ENCODE measurements at regions not wholly inside any gene's neighbourhood (a gene's known extent, or its start where the extent isn't known, plus 50 kb on each side); places are given as distances from the start of the nearest gene placed in this dataset.

DNA sequence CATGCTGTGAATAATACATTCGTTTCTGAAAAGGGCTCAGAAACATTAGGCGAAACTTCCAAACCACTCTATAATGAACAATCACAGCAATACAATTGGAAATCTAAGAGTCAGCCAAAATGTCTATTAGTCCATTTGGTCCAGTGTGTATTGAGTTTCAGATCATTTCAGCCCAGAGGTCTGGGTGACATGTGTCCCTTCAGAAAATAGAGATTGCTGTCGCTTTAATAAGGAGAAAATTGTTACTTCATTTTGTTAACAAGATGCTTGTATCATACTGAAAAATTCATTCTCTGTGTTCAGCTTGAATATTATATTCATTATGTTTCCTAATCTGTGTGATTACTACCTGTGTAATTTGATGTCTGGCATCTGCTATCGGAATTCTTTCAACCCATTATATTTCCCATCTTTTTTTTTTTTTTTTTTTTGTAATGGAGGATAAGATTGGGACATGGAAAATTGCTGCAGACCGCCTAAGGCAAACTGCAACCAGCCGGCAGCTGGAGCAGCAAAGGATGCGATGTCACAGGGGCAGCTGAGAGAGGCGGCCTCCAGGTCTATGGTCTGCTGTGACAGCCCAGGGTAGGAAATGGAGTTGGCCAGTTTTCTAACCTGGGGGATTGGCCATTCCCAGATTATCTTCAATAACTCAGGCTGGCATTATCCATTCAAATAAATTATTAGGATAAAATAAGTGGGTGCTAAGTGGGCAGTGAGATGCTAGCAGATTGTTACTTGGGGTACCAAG lies 170.9 kb upstream of the NPVF start:
- no peak for DNase-seq

DNA sequence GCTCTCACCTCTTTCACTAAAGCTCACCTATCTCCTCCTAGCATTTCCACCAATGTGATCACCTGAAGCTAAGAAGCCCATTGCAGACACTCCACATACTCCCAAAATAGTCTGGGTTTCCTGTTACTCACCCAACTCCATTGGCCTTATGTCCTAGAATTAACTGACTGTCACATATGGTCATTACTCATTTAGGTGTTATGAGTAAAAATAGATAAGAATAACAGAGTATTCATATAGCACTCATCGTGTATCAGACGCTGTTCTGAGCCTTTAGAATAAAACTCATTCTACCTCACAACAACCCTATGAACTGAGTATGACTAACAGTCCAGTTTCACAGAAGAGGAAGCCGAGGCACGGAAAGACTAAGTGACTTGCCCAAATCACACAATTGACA lies 174.2 kb upstream of the NPVF start:
- no peak for DNase-seq

GRCh38 chr7:25405736-25406135 lies 177.4 kb upstream of the NPVF start:
- DNase-seq = no peak

DNA sequence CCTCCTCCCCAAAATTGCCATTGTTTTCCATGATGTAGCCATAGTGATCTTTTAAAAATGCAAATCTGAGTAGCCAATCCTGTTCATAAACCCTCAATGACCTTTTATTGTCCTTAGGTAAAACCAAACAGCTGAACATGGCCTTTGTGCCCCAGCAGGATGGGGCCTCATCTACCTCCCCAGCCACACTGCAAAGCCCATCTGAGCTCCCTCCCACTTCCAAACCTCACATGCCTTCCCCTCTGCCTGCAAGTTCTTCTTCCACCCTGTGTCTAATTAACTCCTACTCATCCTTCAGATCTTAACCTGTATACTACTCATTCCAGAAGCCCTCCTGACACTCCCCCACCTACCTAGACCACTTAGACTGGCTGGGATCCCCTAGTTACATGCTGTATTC lies 178.8 kb upstream of the NPVF start:
- DNase-seq = no peak

DNA sequence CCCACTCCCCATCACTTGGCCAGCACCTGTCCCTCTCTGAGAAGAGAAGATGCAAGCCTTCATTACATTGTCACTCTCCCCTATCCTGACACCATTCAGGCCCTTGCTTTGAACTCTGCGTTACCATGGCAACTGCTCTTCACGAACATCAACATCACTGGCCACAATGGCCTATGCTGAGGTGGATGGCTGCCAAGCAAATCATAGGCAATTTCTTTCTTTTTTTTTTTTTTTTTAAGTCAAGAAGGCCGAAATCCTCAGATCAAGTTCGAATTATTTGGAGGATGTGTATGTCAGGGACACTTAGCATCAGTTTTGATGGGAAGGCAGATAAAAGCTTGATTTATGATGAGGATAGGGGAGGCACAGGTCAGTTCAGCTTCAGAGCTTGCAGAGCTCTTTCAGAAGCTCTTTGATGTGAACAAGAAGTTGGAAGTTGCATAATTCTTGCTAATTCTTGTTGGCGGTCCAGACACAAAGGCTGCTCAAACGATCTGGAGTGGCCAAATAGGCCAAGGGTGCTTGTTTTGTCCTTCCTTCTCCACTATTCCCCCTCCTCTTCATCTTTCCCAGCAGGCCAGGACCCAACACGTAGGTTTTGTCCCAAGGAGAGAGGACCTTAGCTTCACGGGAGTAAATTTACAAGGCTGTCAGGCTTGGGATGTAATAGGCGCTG lies 179.9 kb upstream of the NPVF start:
- DNase-seq = no peak

- no peak for DNase-seq
Observed at GRCh38 chr7:25408876-25409275, 180.6 kb upstream of the NPVF start.

GRCh38 chr7:25409897-25410636 lies 181.8 kb upstream of the NPVF start:
- no peak for DNase-seq

GRCh38 chr7:25420771-25421170 lies 192.5 kb upstream of the NPVF start:
- no peak for DNase-seq

DNA sequence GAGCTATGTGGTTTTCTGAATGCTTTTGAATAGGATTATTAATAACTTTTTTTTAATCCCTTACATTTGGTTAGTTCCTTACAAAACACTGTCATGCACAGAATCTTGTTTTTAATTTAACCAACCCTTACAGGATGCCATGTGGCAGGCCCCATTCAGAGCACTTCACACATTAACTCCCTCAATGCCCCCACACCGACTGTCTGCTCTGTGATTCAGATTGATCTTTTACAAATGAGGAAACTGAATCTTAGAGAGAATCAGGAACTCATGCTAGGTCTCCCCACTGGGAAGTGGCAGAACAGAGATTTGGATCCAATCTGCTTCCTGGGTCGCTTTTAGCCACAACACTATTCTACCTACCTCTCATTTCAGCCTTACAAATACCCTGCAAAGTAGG lies 195.8 kb upstream of the NPVF start:
- no peak for DNase-seq

DNA sequence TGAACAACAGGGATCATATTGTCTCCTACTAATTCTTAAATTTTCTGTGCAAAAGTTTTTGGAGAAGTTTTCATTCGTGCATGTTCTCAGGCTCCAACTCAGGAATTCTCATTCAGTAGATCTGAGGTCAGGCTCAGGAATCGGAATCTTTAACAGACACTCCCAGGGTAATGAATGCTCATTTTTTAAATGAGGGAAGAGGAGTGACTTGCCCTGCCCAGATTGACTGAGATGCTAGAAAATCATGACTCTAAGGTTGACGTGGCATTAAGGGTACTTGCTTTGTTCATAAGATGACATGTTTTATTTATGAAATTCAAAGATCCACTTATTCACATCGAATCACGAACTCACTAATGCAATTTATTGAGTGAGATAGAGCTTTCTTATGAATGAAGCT lies 196.6 kb upstream of the NPVF start:
- no peak for DNase-seq

- no peak for DNase-seq
Observed at GRCh38 chr7:25427721-25428120, 199.4 kb upstream of the NPVF start.

DNA sequence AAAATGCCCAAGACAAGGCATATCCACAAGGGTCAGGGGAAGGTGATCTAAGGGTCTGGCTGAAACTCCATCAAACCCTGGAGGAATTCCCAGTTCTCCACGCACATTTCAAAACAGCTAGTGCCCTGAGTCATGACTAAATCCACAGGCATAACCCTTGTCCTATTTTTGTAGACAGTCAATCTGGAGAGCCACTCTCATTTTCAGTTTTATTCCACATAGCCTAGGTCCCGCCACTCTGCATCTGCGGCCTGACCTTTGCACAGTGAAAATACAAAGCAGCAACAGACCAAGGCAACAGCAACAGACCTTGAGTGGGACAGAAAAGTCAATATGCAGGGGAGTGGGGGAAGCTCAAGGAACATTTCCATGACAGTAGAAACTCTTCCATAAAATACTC lies 201.4 kb upstream of the NPVF start:
- no peak for DNase-seq

DNA sequence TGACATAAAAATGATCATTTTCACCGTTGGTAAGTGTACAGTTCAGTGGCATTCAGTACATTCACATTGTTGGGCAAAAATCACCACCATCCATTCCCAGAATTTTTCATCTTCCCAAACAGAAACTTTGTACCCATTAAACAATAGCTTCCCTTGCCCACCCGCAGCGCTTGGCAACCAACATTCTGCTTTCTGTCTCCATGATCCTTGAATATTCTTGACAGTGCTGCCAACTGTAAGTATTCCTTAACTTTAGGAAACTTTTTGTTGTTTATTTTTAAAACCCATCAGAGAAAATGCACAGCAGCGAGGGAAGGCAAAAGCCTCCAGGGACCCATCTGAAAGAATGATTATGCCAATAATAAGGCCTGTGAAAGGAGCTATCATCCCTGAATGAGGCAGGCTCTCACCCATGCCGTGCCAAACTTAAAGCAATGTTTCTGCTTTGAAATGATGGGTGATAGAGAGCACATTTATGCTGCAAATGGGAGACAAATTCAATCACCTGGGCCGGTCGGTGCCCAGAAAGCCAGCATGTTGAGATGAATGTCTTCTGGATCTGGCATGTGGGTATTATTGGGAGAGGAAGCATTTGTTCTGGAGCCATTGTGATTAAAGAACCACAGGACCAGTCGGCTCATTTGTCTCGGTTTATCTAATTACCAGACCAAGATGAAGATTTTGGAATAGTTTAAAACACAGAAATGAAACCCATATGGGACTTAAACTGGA lies 202.1 kb upstream of the NPVF start:
- DNase-seq = no peak

GRCh38 chr7:25431956-25432450 lies 203.7 kb upstream of the NPVF start:
- DNase-seq = no peak

- DNase-seq = no peak
Observed at GRCh38 chr7:25432807-25433206, 204.5 kb upstream of the NPVF start.

GRCh38 chr7:25436413-25436812 lies 208.1 kb upstream of the NPVF start:
- no peak for DNase-seq

GRCh38 chr7:25437308-25437707 lies 209.0 kb upstream of the NPVF start:
- DNase-seq = no peak

DNA sequence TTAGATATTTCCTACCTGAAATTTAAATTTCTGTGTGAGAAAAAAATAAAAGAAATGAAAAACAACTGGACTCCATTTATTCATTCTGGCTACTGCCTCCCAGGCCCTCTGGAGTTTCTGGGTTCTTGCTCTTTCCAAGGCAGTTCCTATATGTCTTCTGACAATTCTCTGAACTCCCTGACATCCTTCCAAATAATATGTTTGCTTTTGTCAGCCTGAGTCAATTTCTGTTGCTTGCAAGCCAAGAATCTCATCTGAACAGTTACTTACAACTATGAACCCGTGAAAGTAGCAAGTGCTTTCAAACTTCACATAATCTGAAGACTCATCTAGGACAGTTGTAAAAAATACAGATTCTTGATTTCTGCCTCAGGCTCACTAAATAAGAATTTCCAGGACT lies 216.7 kb upstream of the NPVF start:
- DNase-seq = no peak

GRCh38 chr7:25448301-25448700 lies 220.0 kb upstream of the NPVF start:
- no peak for DNase-seq

DNA sequence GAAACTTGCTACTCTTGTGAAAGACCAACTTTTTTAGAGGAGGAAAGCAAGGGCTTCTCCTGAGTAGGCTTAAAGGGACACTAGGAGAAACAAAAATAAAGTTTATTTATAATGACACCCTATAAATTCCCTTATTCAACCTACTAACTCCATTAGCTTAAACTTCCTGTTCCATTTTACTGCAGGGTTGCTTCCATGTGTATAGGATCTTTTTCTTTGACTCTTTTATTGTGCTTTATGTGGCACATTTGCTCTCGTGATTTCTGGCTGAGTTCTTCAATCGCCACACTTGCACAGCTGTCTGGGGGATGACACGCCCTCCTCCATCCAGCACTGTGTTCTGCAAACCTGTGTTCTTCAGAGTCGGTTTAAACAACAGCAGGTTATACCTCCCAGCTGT lies 225.7 kb upstream of the NPVF start:
- no peak for DNase-seq

- no peak for DNase-seq
Observed at GRCh38 chr7:25454562-25455041, 226.3 kb upstream of the NPVF start.

DNA sequence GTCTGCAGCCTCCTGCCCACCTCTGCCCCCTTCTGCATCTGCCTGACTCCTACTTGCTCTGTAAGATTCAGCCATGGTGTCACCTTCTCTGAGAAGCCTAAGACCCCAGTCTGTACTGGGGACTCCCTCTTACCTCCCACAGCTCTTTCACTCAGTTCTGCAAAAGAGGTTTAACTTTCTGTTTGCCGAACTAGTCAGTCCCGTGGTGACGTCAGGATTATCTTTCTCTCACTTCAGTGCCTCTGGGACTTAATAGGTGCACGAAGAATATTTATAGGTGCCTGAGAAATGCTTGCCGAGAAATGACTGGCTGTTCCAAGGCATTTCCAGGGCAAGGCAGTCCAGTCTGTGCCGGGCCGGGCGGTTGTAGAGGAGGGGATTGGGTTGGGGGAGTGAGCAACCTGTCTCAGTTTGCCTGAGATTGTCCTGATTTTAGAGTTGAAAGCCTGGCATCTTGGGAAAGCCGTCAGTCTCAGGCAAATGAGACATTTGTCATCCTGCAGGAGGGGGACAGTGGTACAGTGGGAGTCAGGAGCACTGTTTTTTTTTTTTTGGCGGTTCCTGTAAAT lies 227.5 kb upstream of the NPVF start:
- DNase-seq = no peak

Data from hematopoietic multipotent progenitor cell treated with erythropoietin and hydrocortisone succinate and interleukin-3 and kit ligand, for 8 days (in vitro differentiated cells).